GM12878 (cell line): ENCODE measurements at regions not wholly inside any gene's neighbourhood (a gene's known extent, or its start where the extent isn't known, plus 50 kb on each side); places are given as distances from the start of the nearest gene placed in this dataset.

Experiments used
- ATAC-seq: fragments of 200-7000 bp; cut with Tn5 transposase; 3 replicates; pipeline ENCODE4 v1.9.1; 2020; ENCODE audit warnings: mild to moderate bottlenecking, moderate library complexity
- BruUV-seq: library from RNA; stranded (reverse); fragments of 400-500 nt; replicated peaks from 2 replicates; lab custom pipeline; 2021; lab: Mats Ljungman, UMichigan
- CTCF ChIA-PET: fragments of 300-600 bp; sonication (Branson Sonifier 250); formaldehyde crosslinking; extraction: SDS; loops from one replicate; lab custom pipeline; 2021; ENCODE audit warnings: inconsistent platforms; lab: Yijun Ruan, JAX
- POLR2A ChIA-PET: fragments of 350-600 bp; formaldehyde crosslinking; extraction: SDS; loops from one replicate; lab custom pipeline; 2021; ENCODE audit warnings: inconsistent platforms; lab: Charles Lee
- RAD21 ChIA-PET: fragments of 300-600 bp; sonication (Branson Sonifier 250); formaldehyde crosslinking; loops from one replicate; lab custom pipeline; 2023; ENCODE audit warnings: antibody characterized with exemption; ENCODE audit not compliant: unreplicated experiment; lab: Charles Lee
- SMC1A ChIA-PET: fragments of 300-600 bp; sonication (Branson Sonifier 250); formaldehyde crosslinking; loops from one replicate; lab custom pipeline; 2023; ENCODE audit not compliant: unreplicated experiment, uncharacterized antibody; lab: Charles Lee
- DNase-seq: peaks from one replicate; pipeline ENCODE4 v3.0.0-alpha.2; 2011; ENCODE audit warnings: low read depth, low spot score
- FAIRE-seq: peaks from 3 replicates; lab custom pipeline; 2011; peaks lifted over from hg19 to GRCh38; lab: Jason Lieb, UNC
- H2AFZ ChIP-seq: 2 replicates; pipeline ENCODE4 v1.6.0; 2011; ENCODE audit warnings: low read depth, low read length, control low read depth; ENCODE audit not compliant: control insufficient read depth
- H3K27ac ChIP-seq: 2 replicates; pipeline ENCODE4 v1.5.1; 2011; ENCODE audit warnings: control low read depth; ENCODE audit not compliant: control insufficient read depth, insufficient read depth
- H3K27me3 ChIP-seq, 2 experiments: replicated peaks in 1 of 2; 2 replicates each; pipeline versions ENCODE4 v1.6.0 to v1.6.1; 2011; ENCODE audit warnings: low read length in 1 of 2; ENCODE audit not compliant: control insufficient read depth in 2 of 2, insufficient read depth in 2 of 2
- H3K36me3 ChIP-seq, 2 experiments: 2 replicates each; pipeline ENCODE4 v1.5.1; 2011; ENCODE audit warnings: low read length in 1 of 2; ENCODE audit not compliant: control insufficient read depth in 2 of 2, insufficient read depth in 2 of 2
- H3K4me1 ChIP-seq: 2 replicates; pipeline ENCODE4 v1.6.1; 2011; ENCODE audit warnings: mild to moderate bottlenecking, low read length, moderate library complexity, mixed read lengths; ENCODE audit not compliant: control insufficient read depth, insufficient read depth
- H3K4me2 ChIP-seq: 2 replicates; pipeline ENCODE4 v1.6.0; 2011; ENCODE audit warnings: control low read depth; ENCODE audit not compliant: control insufficient read depth, insufficient read depth
- H3K4me3 ChIP-seq: fragments of 200-600 bp; sonication (generic); 2 replicates; pipeline ENCODE4 v1.5.1; 2016
- H3K79me2 ChIP-seq: 2 replicates; pipeline ENCODE4 v1.6.0; 2011; ENCODE audit warnings: low read length; ENCODE audit not compliant: control insufficient read depth, insufficient read depth
- H3K9ac ChIP-seq: 2 replicates; pipeline ENCODE4 v1.8.0; 2011; ENCODE audit warnings: low read length, control low read depth, mixed read lengths; ENCODE audit not compliant: control insufficient read depth, insufficient read depth
- H3K9me3 ChIP-seq: replicated peaks from 3 replicates; pipeline ENCODE4 v1.5.1; 2011; ENCODE audit warnings: mild to moderate bottlenecking, low read length; ENCODE audit not compliant: control insufficient read depth, insufficient read depth
- H4K20me1 ChIP-seq: 2 replicates; pipeline ENCODE4 v1.6.0; 2011; ENCODE audit not compliant: control insufficient read depth, insufficient read depth
- BRCA1 ChIP-seq: IDR thresholded peaks from 2 replicates; pipeline ENCODE4 v1.6.1; 2011; ENCODE audit warnings: low read depth, low read length, improper control_type of control experiment
- CREB1 ChIP-seq: IDR thresholded peaks from 2 replicates; pipeline ENCODE4 v1.6.1; 2012; ENCODE audit warnings: low read depth, mild to moderate bottlenecking, inconsistent platforms
- JUNB ChIP-seq: IDR thresholded peaks from 2 replicates; pipeline ENCODE4 v1.6.1; 2016; ENCODE audit warnings: antibody characterized with exemption, mild to moderate bottlenecking
- NFXL1 ChIP-seq: fragments of 450-650 bp; IDR thresholded peaks from 2 replicates; pipeline ENCODE4 v1.6.1; 2017; ENCODE audit warnings: antibody characterized with exemption, mild to moderate bottlenecking, borderline replicate concordance
- NR2C1 ChIP-seq: fragments of 450-650 bp; IDR thresholded peaks from 2 replicates; pipeline ENCODE4 v1.6.1; 2017; ENCODE audit warnings: antibody characterized with exemption, mild to moderate bottlenecking, moderate library complexity
- POLR2A ChIP-seq: IDR thresholded peaks from 2 replicates; pipeline ENCODE4 v1.6.1; 2011; ENCODE audit warnings: low read depth, mild to moderate bottlenecking, low read length
- RUNX3 ChIP-seq: IDR thresholded peaks from 2 replicates; pipeline ENCODE4 v1.6.1; 2012; ENCODE audit warnings: low read length, inconsistent platforms
- SMARCA5 ChIP-seq: fragments of 450-650 bp; IDR thresholded peaks from 2 replicates; pipeline ENCODE4 v1.6.1; 2017; ENCODE audit warnings: mild to moderate bottlenecking
- WGBS: methylation state at CpG from one replicate; pipeline ENCODE4 v1.1.6; 2016; ENCODE audit warnings: low lambda C conversion rate; ENCODE audit not compliant: insufficient replicate concordance, insufficient coverage; ENCODE audit errors: missing lambda C conversion rate; 5-methylcytosine and 5-hydroxymethylcytosine counted together
- in situ Hi-C: fragments of 300-500 bp; cut with MboI; formaldehyde crosslinking; loops from 9 replicates; pipeline ENCODE4 v1.14.3; 2018; ENCODE audit warnings: mixed read lengths
- intact Hi-C: fragments of 100-400 bp; cut with micrococcal nuclease; formaldehyde crosslinking; loops from one replicate; pipeline ENCODE4 v1.14.2; 2022; ENCODE audit not compliant: unreplicated experiment
- TF ChIP-seq, protein P1 (sequence below): fragments of 450-650 bp; IDR thresholded peaks from 2 replicates; pipeline ENCODE4 v1.6.1; 2017; ENCODE audit warnings: mild to moderate bottlenecking, moderate library complexity
- TF ChIP-seq, protein P2 (sequence below): fragments of 450-650 bp; IDR thresholded peaks from 2 replicates; pipeline ENCODE4 v1.6.1; 2016; ENCODE audit warnings: mild to moderate bottlenecking
- TF ChIP-seq, protein P3 (sequence below): IDR thresholded peaks from 2 replicates; pipeline ENCODE4 v1.6.1; 2011; ENCODE audit warnings: low read depth, low read length, improper control_type of control experiment, borderline replicate concordance
- TF ChIP-seq, protein P4 (sequence below): fragments of 450-650 bp; IDR thresholded peaks from 2 replicates; pipeline ENCODE4 v1.6.1; 2016; ENCODE audit warnings: mild to moderate bottlenecking, moderate library complexity, borderline replicate concordance

DNA sequence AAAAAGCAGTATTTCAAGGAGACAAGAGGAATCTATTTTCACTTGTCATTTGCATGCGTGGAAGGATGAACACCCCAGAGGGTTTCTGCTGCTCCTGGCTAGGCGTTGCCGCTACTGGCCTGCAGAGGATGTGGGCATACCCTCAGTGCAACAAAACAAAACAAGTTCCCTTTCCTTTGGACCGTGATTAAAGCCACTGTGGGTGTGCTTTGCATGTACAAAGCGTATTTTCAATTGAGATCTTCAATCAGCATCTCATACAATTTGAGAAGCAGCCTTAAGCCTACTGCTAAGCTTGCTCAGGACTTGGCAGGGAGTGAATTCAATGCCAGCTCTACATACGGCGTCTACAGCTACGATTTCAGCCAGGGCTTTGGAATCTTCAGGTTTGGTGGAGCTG lies 298.4 kb downstream of the LPIN1 start:
- Histone ChIP-seq H4K20me1 (no peaks in the 10 kb centered on the region), H3K36me3 (no peaks in the 10 kb centered on the region; a peak in 2 of 4 replicates), H3K4me1 (peaks cover 44% of the 10 kb centered on the region), H3K4me3 (peak overlapping the region; percentile 34; the same call in 1 of the 2 replicates), H3K4me2 (peak overlapping the region; percentile 82), H3K27ac (peak overlapping the region; percentile 75), H3K9me3 (no peaks in the 10 kb centered on the region; the same call in 1 of the 3 replicates), H3K9ac (no peak overlapping the region; the same call in 1 of the 2 replicates), H3K79me2 (no peaks in the 10 kb centered on the region; the same call in 1 of the 2 replicates), H3K27me3 (no peaks in the 10 kb centered on the region), H2AFZ (no peak overlapping the region; the same call in 1 of the 2 replicates)
- WGBS, result 2% methylated on average over 8 of the region's 8 CpGs
- ChIA-PET CTCF (interaction anchor here (0.8 to 6.1 kb wide), 12 partner anchors 8 to 671 kb away, joined by 3 to 47 read pairs (median 6); partner anchors contain the start of gene TRIB2), RAD21 (interaction anchor here (0.8 to 5.4 kb wide), 19 partner anchors 10 to 673 kb away, joined by 3 to 27 read pairs (median 5); no protein-coding TSS in a partner anchor), SMC1A (interaction anchor here (0.6 to 5.2 kb wide), 25 partner anchors 10 to 239 kb away, joined by 3 to 92 read pairs (median 5); no protein-coding TSS in a partner anchor), POLR2A (interaction anchor here (0.7 to 2.8 kb wide), 8 partner anchors 10 to 227 kb away, joined by 3 to 21 read pairs (median 6); no protein-coding TSS in a partner anchor)
- intact Hi-C loops (loop anchor here (2.0 to 10.0 kb wide), 4 partner anchors 38 to 680 kb away; no protein-coding TSS in a partner anchor), in situ Hi-C loops (no loop called here)
- DNase-seq (peak; percentile 83), ATAC-seq (peak; percentile 83), FAIRE-seq (peak; percentile 52)
- BruUV-seq, result no TSS peak
- TF ChIP-seq JUNB (no peak), BRCA1 (no peak), CREB1 (no peak), NR2C1 (no peak), RUNX3 (peak; percentile 61; the same call in 1 of the 2 replicates), NFXL1 (no peak), POLR2A (no peak), SMARCA5 (no peak)
- TF ChIP-seq, protein P1, sequence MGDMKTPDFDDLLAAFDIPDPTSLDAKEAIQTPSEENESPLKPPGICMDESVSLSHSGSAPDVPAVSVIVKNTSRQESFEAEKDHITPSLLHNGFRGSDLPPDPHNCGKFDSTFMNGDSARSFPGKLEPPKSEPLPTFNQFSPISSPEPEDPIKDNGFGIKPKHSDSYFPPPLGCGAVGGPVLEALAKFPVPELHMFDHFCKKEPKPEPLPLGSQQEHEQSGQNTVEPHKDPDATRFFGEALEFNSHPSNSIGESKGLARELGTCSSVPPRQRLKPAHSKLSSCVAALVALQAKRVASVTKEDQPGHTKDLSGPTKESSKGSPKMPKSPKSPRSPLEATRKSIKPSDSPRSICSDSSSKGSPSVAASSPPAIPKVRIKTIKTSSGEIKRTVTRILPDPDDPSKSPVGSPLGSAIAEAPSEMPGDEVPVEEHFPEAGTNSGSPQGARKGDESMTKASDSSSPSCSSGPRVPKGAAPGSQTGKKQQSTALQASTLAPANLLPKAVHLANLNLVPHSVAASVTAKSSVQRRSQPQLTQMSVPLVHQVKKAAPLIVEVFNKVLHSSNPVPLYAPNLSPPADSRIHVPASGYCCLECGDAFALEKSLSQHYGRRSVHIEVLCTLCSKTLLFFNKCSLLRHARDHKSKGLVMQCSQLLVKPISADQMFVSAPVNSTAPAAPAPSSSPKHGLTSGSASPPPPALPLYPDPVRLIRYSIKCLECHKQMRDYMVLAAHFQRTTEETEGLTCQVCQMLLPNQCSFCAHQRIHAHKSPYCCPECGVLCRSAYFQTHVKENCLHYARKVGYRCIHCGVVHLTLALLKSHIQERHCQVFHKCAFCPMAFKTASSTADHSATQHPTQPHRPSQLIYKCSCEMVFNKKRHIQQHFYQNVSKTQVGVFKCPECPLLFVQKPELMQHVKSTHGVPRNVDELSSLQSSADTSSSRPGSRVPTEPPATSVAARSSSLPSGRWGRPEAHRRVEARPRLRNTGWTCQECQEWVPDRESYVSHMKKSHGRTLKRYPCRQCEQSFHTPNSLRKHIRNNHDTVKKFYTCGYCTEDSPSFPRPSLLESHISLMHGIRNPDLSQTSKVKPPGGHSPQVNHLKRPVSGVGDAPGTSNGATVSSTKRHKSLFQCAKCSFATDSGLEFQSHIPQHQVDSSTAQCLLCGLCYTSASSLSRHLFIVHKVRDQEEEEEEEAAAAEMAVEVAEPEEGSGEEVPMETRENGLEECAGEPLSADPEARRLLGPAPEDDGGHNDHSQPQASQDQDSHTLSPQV, result no peak
- TF ChIP-seq, protein P2, sequence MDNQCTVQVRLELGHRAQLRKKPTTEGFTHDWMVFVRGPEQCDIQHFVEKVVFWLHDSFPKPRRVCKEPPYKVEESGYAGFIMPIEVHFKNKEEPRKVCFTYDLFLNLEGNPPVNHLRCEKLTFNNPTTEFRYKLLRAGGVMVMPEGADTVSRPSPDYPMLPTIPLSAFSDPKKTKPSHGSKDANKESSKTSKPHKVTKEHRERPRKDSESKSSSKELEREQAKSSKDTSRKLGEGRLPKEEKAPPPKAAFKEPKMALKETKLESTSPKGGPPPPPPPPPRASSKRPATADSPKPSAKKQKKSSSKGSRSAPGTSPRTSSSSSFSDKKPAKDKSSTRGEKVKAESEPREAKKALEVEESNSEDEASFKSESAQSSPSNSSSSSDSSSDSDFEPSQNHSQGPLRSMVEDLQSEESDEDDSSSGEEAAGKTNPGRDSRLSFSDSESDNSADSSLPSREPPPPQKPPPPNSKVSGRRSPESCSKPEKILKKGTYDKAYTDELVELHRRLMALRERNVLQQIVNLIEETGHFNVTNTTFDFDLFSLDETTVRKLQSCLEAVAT, result no peak
- TF ChIP-seq, protein P3, sequence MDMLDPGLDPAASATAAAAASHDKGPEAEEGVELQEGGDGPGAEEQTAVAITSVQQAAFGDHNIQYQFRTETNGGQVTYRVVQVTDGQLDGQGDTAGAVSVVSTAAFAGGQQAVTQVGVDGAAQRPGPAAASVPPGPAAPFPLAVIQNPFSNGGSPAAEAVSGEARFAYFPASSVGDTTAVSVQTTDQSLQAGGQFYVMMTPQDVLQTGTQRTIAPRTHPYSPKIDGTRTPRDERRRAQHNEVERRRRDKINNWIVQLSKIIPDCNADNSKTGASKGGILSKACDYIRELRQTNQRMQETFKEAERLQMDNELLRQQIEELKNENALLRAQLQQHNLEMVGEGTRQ, result no peak
- TF ChIP-seq, protein P4, sequence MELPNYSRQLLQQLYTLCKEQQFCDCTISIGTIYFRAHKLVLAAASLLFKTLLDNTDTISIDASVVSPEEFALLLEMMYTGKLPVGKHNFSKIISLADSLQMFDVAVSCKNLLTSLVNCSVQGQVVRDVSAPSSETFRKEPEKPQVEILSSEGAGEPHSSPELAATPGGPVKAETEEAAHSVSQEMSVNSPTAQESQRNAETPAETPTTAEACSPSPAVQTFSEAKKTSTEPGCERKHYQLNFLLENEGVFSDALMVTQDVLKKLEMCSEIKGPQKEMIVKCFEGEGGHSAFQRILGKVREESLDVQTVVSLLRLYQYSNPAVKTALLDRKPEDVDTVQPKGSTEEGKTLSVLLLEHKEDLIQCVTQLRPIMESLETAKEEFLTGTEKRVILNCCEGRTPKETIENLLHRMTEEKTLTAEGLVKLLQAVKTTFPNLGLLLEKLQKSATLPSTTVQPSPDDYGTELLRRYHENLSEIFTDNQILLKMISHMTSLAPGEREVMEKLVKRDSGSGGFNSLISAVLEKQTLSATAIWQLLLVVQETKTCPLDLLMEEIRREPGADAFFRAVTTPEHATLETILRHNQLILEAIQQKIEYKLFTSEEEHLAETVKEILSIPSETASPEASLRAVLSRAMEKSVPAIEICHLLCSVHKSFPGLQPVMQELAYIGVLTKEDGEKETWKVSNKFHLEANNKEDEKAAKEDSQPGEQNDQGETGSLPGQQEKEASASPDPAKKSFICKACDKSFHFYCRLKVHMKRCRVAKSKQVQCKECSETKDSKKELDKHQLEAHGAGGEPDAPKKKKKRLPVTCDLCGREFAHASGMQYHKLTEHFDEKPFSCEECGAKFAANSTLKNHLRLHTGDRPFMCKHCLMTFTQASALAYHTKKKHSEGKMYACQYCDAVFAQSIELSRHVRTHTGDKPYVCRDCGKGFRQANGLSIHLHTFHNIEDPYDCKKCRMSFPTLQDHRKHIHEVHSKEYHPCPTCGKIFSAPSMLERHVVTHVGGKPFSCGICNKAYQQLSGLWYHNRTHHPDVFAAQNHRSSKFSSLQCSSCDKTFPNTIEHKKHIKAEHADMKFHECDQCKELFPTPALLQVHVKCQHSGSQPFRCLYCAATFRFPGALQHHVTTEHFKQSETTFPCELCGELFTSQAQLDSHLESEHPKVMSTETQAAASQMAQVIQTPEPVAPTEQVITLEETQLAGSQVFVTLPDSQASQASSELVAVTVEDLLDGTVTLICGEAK, result no peak
